Thoracic aorta (tissue), 2 donors: ENCODE measurements at regions not wholly inside any gene's neighbourhood (a gene's known extent, or its start where the extent isn't known, plus 50 kb on each side); places are given as distances from the start of the nearest gene placed in this dataset.
A peak's percentile ranks its signal among the peaks of the same experiment; 100 is the strongest.

ENCODE experiments used
- ATAC-seq: fragments of 150-250 bp; one replicate; pipeline ENCODE4 v1.8.0; 2017; ENCODE audit warnings: low read depth; ENCODE audit not compliant: insufficient number of reproducible peaks, low FRiP score
- DNase-seq: peaks from one replicate; pipeline ENCODE4 v3.0.0-alpha.2; 2020; ENCODE audit warnings: low spot score
- H3K27ac ChIP-seq, 2 donors: fragments of 200-600 bp; sonication (generic); 1 replicate in 1 of 2; 2 replicates in 1 of 2; pipeline ENCODE4 v1.5.1; 2016; ENCODE audit warnings: mild to moderate bottlenecking in 2 of 2, moderate library complexity in 2 of 2
- H3K27me3 ChIP-seq: fragments of 200-600 bp; sonication (generic); replicated peaks from 2 replicates; pipeline ENCODE4 v1.6.0; 2016; ENCODE audit warnings: mild to moderate bottlenecking; ENCODE audit not compliant: insufficient read depth
- H3K36me3 ChIP-seq: fragments of 200-600 bp; sonication (generic); one replicate; pipeline ENCODE4 v1.5.1; 2016
- H3K4me1 ChIP-seq, 2 donors: fragments of 200-600 bp; sonication (generic); 1 replicate in 1 of 2; 2 replicates in 1 of 2; pipeline versions ENCODE4 v1.5.1 to v1.6.0; 2016; ENCODE audit warnings: low read depth in 2 of 2, mild to moderate bottlenecking in 1 of 2; ENCODE audit not compliant: control insufficient read depth in 1 of 2
- H3K4me3 ChIP-seq: fragments of 200-600 bp; sonication (generic); 2 replicates; pipeline ENCODE4 v1.5.1; 2016; ENCODE audit warnings: mild to moderate bottlenecking
- H3K9me3 ChIP-seq: fragments of 200-600 bp; sonication (generic); 2 replicates; pipeline ENCODE4 v1.5.1; 2016
- TF ChIP-seq, protein P1 (sequence below): fragments of 200-600 bp; sonication (generic); IDR thresholded peaks from one replicate; pipeline ENCODE4 v1.5.1; 2019; ENCODE audit warnings: antibody characterized with exemption

- Histone ChIP-seq H3K4me3 (no peak overlapping the region), H3K9me3 (no peaks in the 10 kb centered on the region), H3K27me3 (no peaks in the 10 kb centered on the region), H3K27ac (peak overlapping the region; percentile 62 to 64), H3K4me1 (peaks cover 19 to 32% of the 10 kb centered on the region in 2 donors), H3K36me3 (no peaks in the 10 kb centered on the region)
- TF ChIP-seq, protein P1, sequence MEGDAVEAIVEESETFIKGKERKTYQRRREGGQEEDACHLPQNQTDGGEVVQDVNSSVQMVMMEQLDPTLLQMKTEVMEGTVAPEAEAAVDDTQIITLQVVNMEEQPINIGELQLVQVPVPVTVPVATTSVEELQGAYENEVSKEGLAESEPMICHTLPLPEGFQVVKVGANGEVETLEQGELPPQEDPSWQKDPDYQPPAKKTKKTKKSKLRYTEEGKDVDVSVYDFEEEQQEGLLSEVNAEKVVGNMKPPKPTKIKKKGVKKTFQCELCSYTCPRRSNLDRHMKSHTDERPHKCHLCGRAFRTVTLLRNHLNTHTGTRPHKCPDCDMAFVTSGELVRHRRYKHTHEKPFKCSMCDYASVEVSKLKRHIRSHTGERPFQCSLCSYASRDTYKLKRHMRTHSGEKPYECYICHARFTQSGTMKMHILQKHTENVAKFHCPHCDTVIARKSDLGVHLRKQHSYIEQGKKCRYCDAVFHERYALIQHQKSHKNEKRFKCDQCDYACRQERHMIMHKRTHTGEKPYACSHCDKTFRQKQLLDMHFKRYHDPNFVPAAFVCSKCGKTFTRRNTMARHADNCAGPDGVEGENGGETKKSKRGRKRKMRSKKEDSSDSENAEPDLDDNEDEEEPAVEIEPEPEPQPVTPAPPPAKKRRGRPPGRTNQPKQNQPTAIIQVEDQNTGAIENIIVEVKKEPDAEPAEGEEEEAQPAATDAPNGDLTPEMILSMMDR = no peak
- no peak for ATAC-seq
- DNase-seq = no peak
Measured at GRCh38 chr1:218494449-218494852, 149.3 kb downstream of the TGFB2 start.

DNA sequence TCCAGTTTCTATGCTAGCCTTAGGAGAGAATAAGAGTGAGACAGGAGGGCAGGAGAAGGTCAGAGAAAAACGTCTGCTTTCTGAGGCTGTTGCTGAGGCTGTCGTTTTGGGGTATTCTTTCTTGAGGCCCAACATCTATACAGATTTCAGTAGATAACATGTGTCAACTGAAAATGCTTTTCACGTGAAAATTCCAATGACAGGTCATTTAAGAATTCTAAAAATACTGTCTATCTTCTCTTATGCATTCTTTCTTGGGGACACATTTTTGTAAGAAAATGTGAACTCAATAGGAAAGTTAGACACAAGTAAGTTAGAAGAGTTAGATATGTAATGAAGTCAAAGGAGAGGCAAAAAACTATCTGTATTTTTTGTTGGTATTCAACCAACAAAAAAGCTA lies 150.8 kb downstream of the TGFB2 start:
- peak overlapping the region; percentile 38 to 64 for H3K27ac ChIP-seq
- no peaks in the 10 kb centered on the region for H3K9me3 ChIP-seq
- no peaks in the 10 kb centered on the region for H3K36me3 ChIP-seq
- H3K4me3 ChIP-seq = no peak overlapping the region
- H3K4me1 ChIP-seq = peaks cover 26 to 45% of the 10 kb centered on the region in 2 donors
- no peak for DNase-seq
- TF ChIP-seq, protein P1 = no peak
- no peak for ATAC-seq
- no peaks in the 10 kb centered on the region for H3K27me3 ChIP-seq

DNA sequence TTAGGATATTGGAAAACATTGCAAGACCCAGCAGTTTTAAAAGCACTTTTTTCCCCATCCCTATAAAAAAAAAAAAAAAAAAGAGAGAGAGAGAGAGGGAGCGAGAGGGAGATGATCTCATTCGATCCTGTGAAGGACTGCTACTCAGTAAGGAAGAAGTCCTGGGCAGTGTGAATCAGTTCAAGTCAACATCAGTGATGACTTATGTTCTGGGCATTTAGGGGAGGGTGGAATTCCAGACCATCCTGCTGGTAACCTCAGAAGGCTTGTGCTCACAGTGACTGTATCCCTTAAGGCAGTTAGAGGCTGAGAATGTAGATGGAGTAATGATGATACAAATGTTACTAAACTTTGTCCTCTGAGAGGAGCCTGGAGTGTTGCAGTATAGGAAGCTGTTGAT lies 151.4 kb downstream of the TGFB2 start:
- H3K4me1 ChIP-seq = peaks cover 28 to 51% of the 10 kb centered on the region in 2 donors
- no peaks in the 10 kb centered on the region for H3K9me3 ChIP-seq
- ATAC-seq = peak; percentile 96
- DNase-seq = peak; percentile 36
- H3K36me3 ChIP-seq = no peaks in the 10 kb centered on the region
- no peaks in the 10 kb centered on the region for H3K27me3 ChIP-seq
- no peak overlapping the region for H3K4me3 ChIP-seq
- H3K27ac ChIP-seq = peak overlapping the region in 1 of 2 donors; percentile 64
- TF ChIP-seq, protein P1 = no peak

- Histone ChIP-seq H3K9me3 (no peaks in the 10 kb centered on the region), H3K4me3 (peak overlapping the region; percentile 67), H3K27me3 (no peaks in the 10 kb centered on the region), H3K27ac (peak overlapping the region; percentile 64 to 76), H3K36me3 (no peaks in the 10 kb centered on the region), H3K4me1 (peaks cover 28 to 52% of the 10 kb centered on the region in 2 donors)
- ATAC-seq = peak; percentile 51
- TF ChIP-seq, protein P1 = no peak
- DNase-seq = no peak
Measured at GRCh38 chr1:218498056-218498938, 153.2 kb downstream of the TGFB2 start.

GRCh38 chr1:218499011-218499691 lies 154.0 kb downstream of the TGFB2 start:
- no peaks in the 10 kb centered on the region for H3K36me3 ChIP-seq
- no peak for ATAC-seq
- H3K4me1 ChIP-seq = peaks cover 28 to 48% of the 10 kb centered on the region in 2 donors
- H3K27me3 ChIP-seq = no peaks in the 10 kb centered on the region
- no peaks in the 10 kb centered on the region for H3K9me3 ChIP-seq
- DNase-seq = no peak
- H3K4me3 ChIP-seq = peak overlapping the region; percentile 67
- TF ChIP-seq, protein P1 = no peak
- peak overlapping the region; percentile 64 to 76 for H3K27ac ChIP-seq
